AG04450 (cell line): ENCODE measurements at regions not wholly inside any gene's neighbourhood (a gene's known extent, or its start where the extent isn't known, plus 50 kb on each side); places are given as distances from the start of the nearest gene placed in this dataset.

ENCODE experiments used
- CTCF ChIA-PET: fragments of 300-600, 350-600 bp; formaldehyde crosslinking; extraction: SDS; loops from one replicate; lab custom pipeline; 2022; ENCODE audit warnings: antibody characterized with exemption, inconsistent platforms; lab: Charles Lee
- POLR2A ChIA-PET: fragments of 350-600 bp; formaldehyde crosslinking; extraction: SDS; loops from one replicate; lab custom pipeline; 2021; ENCODE audit warnings: antibody characterized with exemption, inconsistent platforms; lab: Yijun Ruan, JAX
- DNase-seq: peaks from one replicate; pipeline ENCODE4 v3.0.0-alpha.2; 2011; ENCODE audit warnings: low read depth, low spot score
- H3K27ac ChIP-seq: one replicate; pipeline ENCODE4 v1.5.1; 2012; ENCODE audit warnings: low read depth, low read length, control low read depth
- H3K27me3 ChIP-seq: one replicate; pipeline ENCODE4 v1.6.0; 2012; ENCODE audit warnings: low read length; ENCODE audit not compliant: control insufficient read depth, insufficient read depth
- H3K4me3 ChIP-seq: 2 replicates; pipeline ENCODE4 v1.5.1; 2011; ENCODE audit warnings: mild to moderate bottlenecking, low read depth, low read length, control low read depth
- H3K9me3 ChIP-seq: 2 replicates; pipeline ENCODE4 v1.5.1; 2012; ENCODE audit warnings: low read length; ENCODE audit not compliant: control insufficient read depth, insufficient read depth
- TF ChIP-seq, protein P1 (sequence below): IDR thresholded peaks from 2 replicates; pipeline ENCODE4 v1.5.1; 2011; ENCODE audit warnings: low read depth, low read length, control low read depth, inconsistent platforms

DNA sequence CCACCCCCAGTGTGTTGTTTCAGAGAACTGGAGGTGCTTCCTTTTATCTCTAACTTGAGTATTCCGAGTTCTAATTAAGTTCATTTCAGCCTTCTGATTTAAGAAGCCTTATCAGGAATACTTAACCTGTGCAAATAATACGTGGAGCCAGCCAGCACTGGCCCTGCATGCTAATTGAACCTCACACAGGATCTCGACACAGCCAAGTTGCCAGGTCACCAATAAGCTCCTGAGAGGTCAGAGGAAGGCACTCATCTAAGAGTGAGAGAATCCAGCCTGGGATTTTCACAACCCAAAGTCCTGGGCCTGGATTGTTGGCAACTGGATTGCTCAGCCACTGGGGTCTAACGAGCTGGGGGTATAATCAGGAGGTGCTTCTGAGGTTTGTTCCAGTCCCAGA lies 157.7 kb upstream of the LRFN2 start:
- H3K4me3 ChIP-seq: no peak overlapping the region
- TF ChIP-seq, protein P1, sequence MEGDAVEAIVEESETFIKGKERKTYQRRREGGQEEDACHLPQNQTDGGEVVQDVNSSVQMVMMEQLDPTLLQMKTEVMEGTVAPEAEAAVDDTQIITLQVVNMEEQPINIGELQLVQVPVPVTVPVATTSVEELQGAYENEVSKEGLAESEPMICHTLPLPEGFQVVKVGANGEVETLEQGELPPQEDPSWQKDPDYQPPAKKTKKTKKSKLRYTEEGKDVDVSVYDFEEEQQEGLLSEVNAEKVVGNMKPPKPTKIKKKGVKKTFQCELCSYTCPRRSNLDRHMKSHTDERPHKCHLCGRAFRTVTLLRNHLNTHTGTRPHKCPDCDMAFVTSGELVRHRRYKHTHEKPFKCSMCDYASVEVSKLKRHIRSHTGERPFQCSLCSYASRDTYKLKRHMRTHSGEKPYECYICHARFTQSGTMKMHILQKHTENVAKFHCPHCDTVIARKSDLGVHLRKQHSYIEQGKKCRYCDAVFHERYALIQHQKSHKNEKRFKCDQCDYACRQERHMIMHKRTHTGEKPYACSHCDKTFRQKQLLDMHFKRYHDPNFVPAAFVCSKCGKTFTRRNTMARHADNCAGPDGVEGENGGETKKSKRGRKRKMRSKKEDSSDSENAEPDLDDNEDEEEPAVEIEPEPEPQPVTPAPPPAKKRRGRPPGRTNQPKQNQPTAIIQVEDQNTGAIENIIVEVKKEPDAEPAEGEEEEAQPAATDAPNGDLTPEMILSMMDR: no peak
- no peak for DNase-seq
- H3K27me3 ChIP-seq: peaks cover 7% of the 10 kb centered on the region
- no peak overlapping the region for H3K27ac ChIP-seq
- no peaks in the 10 kb centered on the region for H3K9me3 ChIP-seq
- CTCF ChIA-PET: no interaction called here
- POLR2A ChIA-PET: no interaction called here

DNA sequence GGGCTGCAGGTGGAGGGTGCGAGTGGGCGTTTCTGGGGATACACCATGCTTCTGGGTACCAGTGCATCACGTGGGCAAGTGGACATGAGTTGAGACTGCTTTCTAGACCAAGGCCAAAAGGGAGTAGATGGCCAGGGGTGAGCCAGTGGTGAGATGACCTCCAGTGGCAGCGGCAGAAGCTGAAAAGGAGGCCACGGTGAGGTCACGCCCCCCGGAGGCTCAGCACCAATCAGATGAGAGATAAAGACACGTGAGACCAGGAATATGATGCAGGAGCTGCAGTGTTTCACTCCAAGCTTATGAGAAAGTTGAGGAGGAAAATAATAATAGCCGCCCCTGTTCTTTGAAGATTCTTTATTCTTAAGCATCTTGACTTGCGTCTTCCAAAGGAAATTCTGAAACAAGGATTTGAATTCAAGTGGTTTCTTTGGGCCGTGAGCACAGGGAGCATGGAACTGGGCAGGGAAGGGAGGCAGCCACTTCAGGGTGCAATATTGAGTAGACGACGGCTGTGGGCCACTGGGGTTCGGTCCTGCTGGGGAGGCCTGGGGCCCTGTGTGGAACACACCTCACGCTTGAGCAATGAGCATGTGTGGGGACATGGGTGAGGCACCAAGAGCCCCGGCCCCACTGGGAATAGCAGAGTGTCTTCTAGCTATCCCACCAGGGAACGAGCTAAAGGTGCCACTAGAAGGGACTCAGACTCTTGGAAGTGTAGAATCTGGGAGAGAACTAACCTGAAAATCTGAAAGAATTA lies 156.7 kb upstream of the LRFN2 start:
- no peak overlapping the region for H3K4me3 ChIP-seq
- no peaks in the 10 kb centered on the region for H3K9me3 ChIP-seq
- no peak for DNase-seq
- TF ChIP-seq, protein P1: no peak
- H3K27me3 ChIP-seq: peaks cover 7% of the 10 kb centered on the region
- no peak overlapping the region for H3K27ac ChIP-seq
- POLR2A ChIA-PET: no interaction called here
- CTCF ChIA-PET: no interaction called here

DNA sequence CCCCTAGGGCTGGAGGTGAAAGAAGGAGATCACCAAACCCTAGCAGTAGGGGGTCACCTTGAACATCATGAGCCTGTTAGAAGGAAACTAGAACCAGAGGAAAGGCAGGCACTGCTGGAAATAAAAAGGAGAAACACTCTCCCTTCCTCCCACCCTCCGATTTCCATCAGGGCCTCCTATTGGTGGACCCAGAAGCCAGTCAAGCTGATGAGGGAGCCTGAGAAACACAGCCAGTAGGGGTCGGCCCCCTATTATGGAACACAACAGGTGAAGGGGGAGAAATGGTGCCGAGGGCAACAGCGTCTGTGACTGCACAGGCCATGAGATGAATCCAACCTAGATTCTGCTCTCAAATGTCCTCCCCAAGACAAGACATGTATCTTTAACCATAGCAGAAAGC lies 156.1 kb upstream of the LRFN2 start:
- CTCF ChIA-PET: no interaction called here

GRCh38 chr6:40740518-40740917 lies 153.4 kb upstream of the LRFN2 start:
- Histone ChIP-seq H3K9me3 (no peaks in the 10 kb centered on the region), H3K27ac (no peak overlapping the region), H3K4me3 (no peak overlapping the region), H3K27me3 (peaks cover 7% of the 10 kb centered on the region)
- no peak for DNase-seq
- POLR2A ChIA-PET: no interaction called here
- CTCF ChIA-PET: no interaction called here
- TF ChIP-seq, protein P1: no peak

More for the DNA sequence above, 156.1 kb upstream of the LRFN2 start:
- H3K4me3 ChIP-seq: no peak overlapping the region
- H3K27ac ChIP-seq: no peak overlapping the region
- DNase-seq: no peak
- TF ChIP-seq, protein P1: no peak
- H3K27me3 ChIP-seq: peaks cover 5% of the 10 kb centered on the region
- H3K9me3 ChIP-seq: no peaks in the 10 kb centered on the region
- POLR2A ChIA-PET: no interaction called here

DNA sequence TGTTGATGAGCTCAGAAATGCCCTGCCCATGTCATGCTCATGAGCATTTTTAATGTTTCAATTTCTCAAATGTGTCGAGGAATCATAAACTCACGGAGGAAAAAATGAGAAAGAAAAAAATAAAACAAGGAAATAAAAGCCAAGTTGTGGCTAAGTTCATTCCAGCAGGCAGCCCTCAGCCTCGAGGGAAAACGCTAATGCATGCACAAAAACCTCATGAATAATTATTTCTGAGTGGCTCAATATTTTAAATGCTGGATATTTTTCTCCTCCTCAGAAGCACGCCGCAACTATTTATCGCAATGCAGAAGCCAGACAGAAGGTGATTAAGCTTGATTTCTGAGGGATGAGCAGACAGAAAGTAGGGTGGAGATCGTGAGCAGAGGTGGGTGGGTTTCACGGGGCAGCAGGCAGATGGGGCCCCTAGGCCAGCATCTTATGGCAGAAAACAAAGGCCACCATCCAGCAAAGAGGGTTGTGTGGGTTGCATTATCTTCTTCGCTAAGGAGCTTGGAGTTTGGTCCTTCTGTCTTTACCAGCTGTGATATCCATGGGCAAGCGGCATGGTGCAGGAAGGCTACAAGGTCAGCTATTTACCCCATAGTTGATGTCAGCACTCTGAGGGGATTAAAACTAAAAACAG lies 151.5 kb upstream of the LRFN2 start:
- DNase-seq: no peak
- CTCF ChIA-PET: interaction anchor here (0.6 kb wide), 1 partner anchor 874 kb away, joined by 3 read pairs; no protein-coding TSS in a partner anchor
- TF ChIP-seq, protein P1: no peak
- POLR2A ChIA-PET: no interaction called here
- Histone ChIP-seq H3K27ac (no peak overlapping the region), H3K27me3 (peaks cover 10% of the 10 kb centered on the region), H3K4me3 (no peak overlapping the region), H3K9me3 (no peaks in the 10 kb centered on the region)
